ENCODE measurements at regions not wholly inside any gene's neighbourhood (a gene's known extent, or its start where the extent isn't known, plus 50 kb on each side); places are given as distances from the start of the nearest gene placed in this dataset.

- H2AFZ ChIP-seq, result no peak overlapping the region
- no peaks in the 10 kb centered on the region for H3K9me3 ChIP-seq (ENCODE audit: low read depth)
- no peak for TF ChIP-seq EZH2 (IDR thresholded peaks at IDR 0.05; ENCODE audit: borderline replicate concordance)
- TF ChIP-seq, protein P1, sequence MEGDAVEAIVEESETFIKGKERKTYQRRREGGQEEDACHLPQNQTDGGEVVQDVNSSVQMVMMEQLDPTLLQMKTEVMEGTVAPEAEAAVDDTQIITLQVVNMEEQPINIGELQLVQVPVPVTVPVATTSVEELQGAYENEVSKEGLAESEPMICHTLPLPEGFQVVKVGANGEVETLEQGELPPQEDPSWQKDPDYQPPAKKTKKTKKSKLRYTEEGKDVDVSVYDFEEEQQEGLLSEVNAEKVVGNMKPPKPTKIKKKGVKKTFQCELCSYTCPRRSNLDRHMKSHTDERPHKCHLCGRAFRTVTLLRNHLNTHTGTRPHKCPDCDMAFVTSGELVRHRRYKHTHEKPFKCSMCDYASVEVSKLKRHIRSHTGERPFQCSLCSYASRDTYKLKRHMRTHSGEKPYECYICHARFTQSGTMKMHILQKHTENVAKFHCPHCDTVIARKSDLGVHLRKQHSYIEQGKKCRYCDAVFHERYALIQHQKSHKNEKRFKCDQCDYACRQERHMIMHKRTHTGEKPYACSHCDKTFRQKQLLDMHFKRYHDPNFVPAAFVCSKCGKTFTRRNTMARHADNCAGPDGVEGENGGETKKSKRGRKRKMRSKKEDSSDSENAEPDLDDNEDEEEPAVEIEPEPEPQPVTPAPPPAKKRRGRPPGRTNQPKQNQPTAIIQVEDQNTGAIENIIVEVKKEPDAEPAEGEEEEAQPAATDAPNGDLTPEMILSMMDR (IDR thresholded peaks at IDR 0.05; ENCODE audit: poor library complexity), result no peak
- no peak for TF ChIP-seq EZH2phosphoT487 (IDR thresholded peaks at IDR 0.05; ENCODE audit: low read depth, severe bottlenecking, unreplicated experiment)
- no peaks in the 10 kb centered on the region for H4K20me1 ChIP-seq (ENCODE audit: insufficient read depth, poor library complexity, severe bottlenecking)
- no peak overlapping the region for H3K4me3 ChIP-seq
- no peak for DNase-seq (ENCODE audit: low spot score)
- H3K4me1 ChIP-seq (ENCODE audit: insufficient read depth), result no peaks in the 10 kb centered on the region
- no peak overlapping the region for H3K27ac ChIP-seq
- 69% methylated on average over 5 of the region's 5 CpGs for WGBS (ENCODE audit: low lambda C conversion rate, missing lambda C conversion rate)
- H3K36me3 ChIP-seq (replicated peaks; ENCODE audit: insufficient read depth, low read depth), result no peaks in the 10 kb centered on the region
- H3K27me3 ChIP-seq, result no peaks in the 10 kb centered on the region
- H3K4me2 ChIP-seq, result no peak overlapping the region
- no peaks in the 10 kb centered on the region for H3K9me2 ChIP-seq (replicated peaks; ENCODE audit: insufficient read depth)
- H3K79me2 ChIP-seq, result no peaks in the 10 kb centered on the region
These were observed 113.3 kb upstream of the C1GALT1C1 start for GRCh38 chrX:120742946-120743665.

DNA sequence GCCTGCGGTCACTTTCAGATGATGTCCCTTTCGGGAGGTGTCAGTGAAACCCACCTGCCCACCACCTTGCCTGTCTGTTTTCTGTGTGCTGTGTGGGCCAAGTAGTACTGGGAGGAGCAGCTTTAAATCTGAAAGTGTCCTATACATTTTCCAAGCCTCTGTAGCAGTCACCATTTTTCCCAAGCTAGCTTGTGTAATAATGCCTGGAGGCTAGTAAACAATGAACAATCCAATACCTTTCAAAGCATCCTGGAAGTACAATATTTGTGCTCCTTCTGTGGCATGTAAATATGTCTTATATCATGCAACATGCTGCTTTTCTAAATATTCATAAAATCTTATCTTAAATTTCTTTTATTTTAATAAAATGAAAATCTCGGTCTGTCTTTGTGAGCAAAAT is 111.6 kb upstream of the C1GALT1C1 start:
- Histone ChIP-seq H3K4me2 (no peak overlapping the region), H2AFZ (no peak overlapping the region), H3K4me3 (no peak overlapping the region), H3K4me1 (ENCODE audit: insufficient read depth) (no peaks in the 10 kb centered on the region), H3K9me2 (replicated peaks; ENCODE audit: insufficient read depth) (no peaks in the 10 kb centered on the region), H3K27me3 (no peaks in the 10 kb centered on the region), H3K9me3 (ENCODE audit: low read depth) (no peaks in the 10 kb centered on the region), H3K36me3 (replicated peaks; ENCODE audit: insufficient read depth, low read depth) (no peaks in the 10 kb centered on the region), H4K20me1 (ENCODE audit: insufficient read depth, poor library complexity, severe bottlenecking) (no peaks in the 10 kb centered on the region), H3K27ac (no peak overlapping the region), H3K79me2 (no peaks in the 10 kb centered on the region)
- no peak for DNase-seq (ENCODE audit: low spot score)
- WGBS (ENCODE audit: low lambda C conversion rate, missing lambda C conversion rate), result 93% methylated on average over 3 of the region's 3 CpGs
- TF ChIP-seq, protein P1 (IDR thresholded peaks at IDR 0.05; ENCODE audit: poor library complexity), result no peak

DNA sequence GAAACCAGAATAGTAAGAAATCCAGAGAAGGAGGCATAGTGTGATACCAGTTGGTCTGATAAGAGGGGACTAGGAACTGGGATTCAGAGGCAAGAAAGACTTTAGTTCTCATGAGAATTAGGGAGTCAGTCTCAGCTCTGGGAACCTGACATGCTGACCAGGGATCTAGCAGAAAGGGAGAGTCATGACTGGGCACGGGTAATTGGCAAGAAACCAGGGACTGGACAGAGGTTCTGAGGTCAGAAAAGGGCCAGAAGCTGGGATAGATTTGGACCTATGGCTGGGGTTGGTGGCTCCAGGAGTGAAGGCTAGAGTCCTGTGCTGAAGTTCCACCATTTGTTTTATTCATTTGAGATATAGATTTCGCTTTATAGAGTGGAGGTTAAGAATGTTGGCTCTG is 110.2 kb upstream of the C1GALT1C1 start:
- H3K9me3 ChIP-seq (ENCODE audit: low read depth), result no peaks in the 10 kb centered on the region
- H3K4me2 ChIP-seq, result no peak overlapping the region
- no peak for DNase-seq (ENCODE audit: low spot score)
- H3K4me1 ChIP-seq (ENCODE audit: insufficient read depth), result no peaks in the 10 kb centered on the region
- no peaks in the 10 kb centered on the region for H4K20me1 ChIP-seq (ENCODE audit: insufficient read depth, poor library complexity, severe bottlenecking)
- H3K9me2 ChIP-seq (replicated peaks; ENCODE audit: insufficient read depth), result no peaks in the 10 kb centered on the region
- H3K79me2 ChIP-seq, result no peaks in the 10 kb centered on the region
- no peak overlapping the region for H3K27ac ChIP-seq
- H3K36me3 ChIP-seq (replicated peaks; ENCODE audit: insufficient read depth, low read depth), result no peaks in the 10 kb centered on the region
- H2AFZ ChIP-seq, result no peak overlapping the region
- H3K4me3 ChIP-seq, result no peak overlapping the region
- 53% methylated on average over 2 of the region's 2 CpGs for WGBS (ENCODE audit: low lambda C conversion rate, missing lambda C conversion rate)
- no peaks in the 10 kb centered on the region for H3K27me3 ChIP-seq
- TF ChIP-seq, protein P1 (IDR thresholded peaks at IDR 0.05; ENCODE audit: poor library complexity), result no peak
- TF ChIP-seq EZH2phosphoT487 (IDR thresholded peaks at IDR 0.05; ENCODE audit: low read depth, severe bottlenecking, unreplicated experiment) (no peak), EZH2 (IDR thresholded peaks at IDR 0.05; ENCODE audit: borderline replicate concordance) (no peak)

DNA sequence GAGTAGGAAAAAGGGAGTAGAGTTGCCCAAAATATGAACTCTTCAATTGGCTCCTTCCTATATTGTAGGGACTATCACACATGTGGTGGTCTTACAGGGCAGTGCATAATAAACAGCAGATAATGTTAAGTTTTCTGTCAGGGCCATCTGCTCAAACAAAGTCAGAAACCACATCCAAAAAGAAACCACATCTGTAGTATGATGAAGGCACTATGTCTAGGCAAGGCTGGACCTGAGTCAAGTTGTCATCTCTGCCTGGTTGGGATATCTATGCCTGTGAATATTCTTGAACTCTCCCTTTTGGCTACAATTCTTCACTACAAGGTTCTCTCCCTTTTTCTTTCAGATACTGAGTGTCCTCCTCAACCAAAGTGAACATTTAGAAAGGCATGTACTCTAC is 109.4 kb upstream of the C1GALT1C1 start:
- Histone ChIP-seq H3K4me2 (no peak overlapping the region), H4K20me1 (ENCODE audit: insufficient read depth, poor library complexity, severe bottlenecking) (no peaks in the 10 kb centered on the region), H3K79me2 (no peaks in the 10 kb centered on the region), H3K4me1 (ENCODE audit: insufficient read depth) (no peaks in the 10 kb centered on the region), H3K27ac (no peak overlapping the region), H3K36me3 (replicated peaks; ENCODE audit: insufficient read depth, low read depth) (no peaks in the 10 kb centered on the region), H3K9me3 (ENCODE audit: low read depth) (no peaks in the 10 kb centered on the region), H2AFZ (no peak overlapping the region), H3K27me3 (no peaks in the 10 kb centered on the region), H3K4me3 (no peak overlapping the region), H3K9me2 (replicated peaks; ENCODE audit: insufficient read depth) (no peaks in the 10 kb centered on the region)
- TF ChIP-seq EZH2phosphoT487 (IDR thresholded peaks at IDR 0.05; ENCODE audit: low read depth, severe bottlenecking, unreplicated experiment) (no peak), EZH2 (IDR thresholded peaks at IDR 0.05; ENCODE audit: borderline replicate concordance) (no peak)
- TF ChIP-seq, protein P1 (IDR thresholded peaks at IDR 0.05; ENCODE audit: poor library complexity), result no peak
- no peak for DNase-seq (ENCODE audit: low spot score)
